ENCODE measurements at regions not wholly inside any gene's neighbourhood (a gene's known extent, or its start where the extent isn't known, plus 50 kb on each side); places are given as distances from the start of the nearest gene placed in this dataset.

- TF ChIP-seq MYC (IDR thresholded peaks at IDR 0.05; ENCODE audit: insufficient read depth, insufficient read length, insufficient replicate concordance, low read length, severe bottlenecking) (no peak), BRCA1 (IDR thresholded peaks at IDR 0.05; ENCODE audit: low read depth, low read length) (no peak), IKZF2 (IDR thresholded peaks at IDR 0.05) (no peak)
These were observed 761.1 kb upstream of the MMS22L start for GRCh38 chr6:98044151-98044561.

All from GM12878 (cell line).